ENCODE measurements at regions not wholly inside any gene's neighbourhood (a gene's known extent, or its start where the extent isn't known, plus 50 kb on each side); places are given as distances from the start of the nearest gene placed in this dataset.

GRCh38 chr4:23365871-23366556 lies 523.8 kb downstream of the PPARGC1A start:
- TF ChIP-seq, protein P1, sequence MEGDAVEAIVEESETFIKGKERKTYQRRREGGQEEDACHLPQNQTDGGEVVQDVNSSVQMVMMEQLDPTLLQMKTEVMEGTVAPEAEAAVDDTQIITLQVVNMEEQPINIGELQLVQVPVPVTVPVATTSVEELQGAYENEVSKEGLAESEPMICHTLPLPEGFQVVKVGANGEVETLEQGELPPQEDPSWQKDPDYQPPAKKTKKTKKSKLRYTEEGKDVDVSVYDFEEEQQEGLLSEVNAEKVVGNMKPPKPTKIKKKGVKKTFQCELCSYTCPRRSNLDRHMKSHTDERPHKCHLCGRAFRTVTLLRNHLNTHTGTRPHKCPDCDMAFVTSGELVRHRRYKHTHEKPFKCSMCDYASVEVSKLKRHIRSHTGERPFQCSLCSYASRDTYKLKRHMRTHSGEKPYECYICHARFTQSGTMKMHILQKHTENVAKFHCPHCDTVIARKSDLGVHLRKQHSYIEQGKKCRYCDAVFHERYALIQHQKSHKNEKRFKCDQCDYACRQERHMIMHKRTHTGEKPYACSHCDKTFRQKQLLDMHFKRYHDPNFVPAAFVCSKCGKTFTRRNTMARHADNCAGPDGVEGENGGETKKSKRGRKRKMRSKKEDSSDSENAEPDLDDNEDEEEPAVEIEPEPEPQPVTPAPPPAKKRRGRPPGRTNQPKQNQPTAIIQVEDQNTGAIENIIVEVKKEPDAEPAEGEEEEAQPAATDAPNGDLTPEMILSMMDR (IDR thresholded peaks at IDR 0.05; ENCODE audit: insufficient read depth, low read length, poor library complexity, severe bottlenecking), result no peak
- TF ChIP-seq EZH2phosphoT487 (conservative IDR thresholded peaks at IDR 0.05; ENCODE audit: low read length), result no peak

All from SU-DHL-6 (cell line).